Pancreas (tissue), 10 donors: ENCODE measurements at regions not wholly inside any gene's neighbourhood (a gene's known extent, or its start where the extent isn't known, plus 50 kb on each side); places are given as distances from the start of the nearest gene placed in this dataset.

Experiments
- ATAC-seq, 4 donors: fragments of 200-7000 bp; cut with Tn5 transposase; one replicate each; pipeline versions ENCODE4 v1.8.0 to v1.9.1; 2020; ENCODE audit warnings: mild to moderate bottlenecking in 4 of 4, moderate library complexity in 4 of 4
- DNase-seq, 6 donors: peaks; one replicate each; pipeline ENCODE4 v3.0.0-alpha.2; 2020
- FAIRE-seq: peaks from 2 replicates; lab custom pipeline; 2012; peaks lifted over from hg19 to GRCh38; lab: Jason Lieb, UNC
- H3K27ac ChIP-seq, 4 donors: fragments of 200-600 bp; sonication (generic); 1 replicate in 3 of 4; 2 replicates in 1 of 4; pipeline versions ENCODE4 v1.5.0 to v1.8.0; 2020
- H3K27me3 ChIP-seq, 4 donors: fragments of 200-600 bp; one replicate each; pipeline ENCODE4 v1.8.0; 2021
- H3K36me3 ChIP-seq, 3 donors: fragments of 200-600 bp; sonication (generic) in 1 of 3; one replicate each; pipeline versions ENCODE4 v1.5.0 to v1.8.0; 2020 to 2021
- H3K4me1 ChIP-seq, 3 donors: fragments of 200-600 bp; one replicate each; pipeline ENCODE4 v1.8.0; 2021
- H3K4me3 ChIP-seq, 4 donors: fragments of 200-600 bp; sonication (generic) in 2 of 4; one replicate each; pipeline versions ENCODE4 v1.5.0 to v1.8.0; 2020 to 2021
- H3K9me3 ChIP-seq, 4 donors: fragments of 200-600 bp; one replicate each; pipeline ENCODE4 v1.8.0; 2021
- WGBS, 2 donors: extraction: QIAGEN DNeasy Blood & Tissue Kit; methylation state at CpG; one replicate each; pipeline ENCODE4 v1.1.7; 2013; 5-methylcytosine and 5-hydroxymethylcytosine counted together
- intact Hi-C, 3 donors: fragments of 100-400 bp; cut with DNase I; formaldehyde crosslinking; loops; one replicate each; pipeline versions ENCODE4 v1.11.1 to v1.14.2; 2022
- TF ChIP-seq, protein P1 (sequence below), 4 donors: fragments of 200-600 bp; sonication (generic) in 3 of 4; IDR thresholded peaks; one replicate each; pipeline versions ENCODE4 v1.5.0 to v1.8.0; 2021; ENCODE audit warnings: antibody characterized with exemption in 4 of 4
- donor health status: healthy with polysubstance abuse.
- donor health status: DM: no; HTN: no; CAD: no; lungs with moderate emphysema.
- donor health status: DM: no; HTN: no; CAD: no.
- donor health status: control.
- donor health status: control.
- donor health status: Bipolar disorder and iron deficiency.
- donor health status: DM: yes; HTN: yes; CAD: no.
- donor health status: DM: no; HTN: no; CAD: no.
- donor health status: DM: no; HTN: no; CAD: no.
- donor health status: DM: yes; HTN: yes; CAD: no.

- TF ChIP-seq, protein P1, sequence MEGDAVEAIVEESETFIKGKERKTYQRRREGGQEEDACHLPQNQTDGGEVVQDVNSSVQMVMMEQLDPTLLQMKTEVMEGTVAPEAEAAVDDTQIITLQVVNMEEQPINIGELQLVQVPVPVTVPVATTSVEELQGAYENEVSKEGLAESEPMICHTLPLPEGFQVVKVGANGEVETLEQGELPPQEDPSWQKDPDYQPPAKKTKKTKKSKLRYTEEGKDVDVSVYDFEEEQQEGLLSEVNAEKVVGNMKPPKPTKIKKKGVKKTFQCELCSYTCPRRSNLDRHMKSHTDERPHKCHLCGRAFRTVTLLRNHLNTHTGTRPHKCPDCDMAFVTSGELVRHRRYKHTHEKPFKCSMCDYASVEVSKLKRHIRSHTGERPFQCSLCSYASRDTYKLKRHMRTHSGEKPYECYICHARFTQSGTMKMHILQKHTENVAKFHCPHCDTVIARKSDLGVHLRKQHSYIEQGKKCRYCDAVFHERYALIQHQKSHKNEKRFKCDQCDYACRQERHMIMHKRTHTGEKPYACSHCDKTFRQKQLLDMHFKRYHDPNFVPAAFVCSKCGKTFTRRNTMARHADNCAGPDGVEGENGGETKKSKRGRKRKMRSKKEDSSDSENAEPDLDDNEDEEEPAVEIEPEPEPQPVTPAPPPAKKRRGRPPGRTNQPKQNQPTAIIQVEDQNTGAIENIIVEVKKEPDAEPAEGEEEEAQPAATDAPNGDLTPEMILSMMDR (IDR thresholded peaks at IDR 0.05) = no peak
- Histone ChIP-seq H3K27me3 (no peaks in the 10 kb centered on the region), H3K9me3 (no peaks in the 10 kb centered on the region), H3K36me3 (no peaks in the 10 kb centered on the region), H3K4me1 (no peaks in the 10 kb centered on the region), H3K27ac (no peak overlapping the region), H3K4me3 (no peak overlapping the region)
- ATAC-seq (no peak), FAIRE-seq (no peak), DNase-seq (no peak)
- intact Hi-C loops = no loop called here
- 55 to 77% methylated on average over 3 of the region's 3 CpGs for WGBS, 2 donors
Observed at GRCh38 chr3:76436894-76437293, 603.0 kb upstream of the ROBO2 start.

DNA sequence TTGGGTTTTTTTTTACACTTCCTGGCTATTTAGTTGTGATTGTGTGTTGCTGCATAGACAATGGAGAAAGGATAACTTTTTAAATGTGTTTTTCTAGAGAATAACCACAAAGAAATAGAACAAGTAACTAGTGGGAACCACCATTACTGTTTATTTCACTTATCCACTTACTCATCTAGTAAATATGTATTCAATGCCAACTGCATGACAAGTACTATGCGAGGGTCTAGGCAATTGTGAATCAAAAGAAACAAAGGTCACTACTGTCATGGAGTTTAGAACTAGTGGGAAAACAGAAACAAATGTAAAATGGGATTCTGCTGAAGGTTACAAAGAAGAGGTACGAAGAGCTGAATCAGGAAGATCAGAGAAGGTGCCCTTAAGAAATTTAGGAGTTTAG, 600.9 kb upstream of the ROBO2 start:
- H3K27me3 ChIP-seq = no peaks in the 10 kb centered on the region
- FAIRE-seq (no peak), ATAC-seq (no peak), DNase-seq (no peak)
- H3K27ac ChIP-seq = no peak overlapping the region
- no peaks in the 10 kb centered on the region for H3K9me3 ChIP-seq
- no peak overlapping the region for H3K4me3 ChIP-seq
- WGBS, 2 donors = 52 to 57% methylated on average over 2 of the region's 2 CpGs
- intact Hi-C loops = no loop called here
- H3K4me1 ChIP-seq = no peaks in the 10 kb centered on the region
- TF ChIP-seq, protein P1 (IDR thresholded peaks at IDR 0.05) = no peak
- no peaks in the 10 kb centered on the region for H3K36me3 ChIP-seq

- ATAC-seq (no peak), DNase-seq (no peak), FAIRE-seq (no peak)
- H3K9me3 ChIP-seq = no peaks in the 10 kb centered on the region
- intact Hi-C loops = no loop called here
- no peak overlapping the region for H3K4me3 ChIP-seq
- TF ChIP-seq, protein P1 (IDR thresholded peaks at IDR 0.05) = no peak
- H3K27ac ChIP-seq = no peak overlapping the region
- H3K4me1 ChIP-seq = no peaks in the 10 kb centered on the region
- no peaks in the 10 kb centered on the region for H3K27me3 ChIP-seq
- WGBS, 2 donors = 73 to 80% methylated on average over 8 of the region's 8 CpGs
- H3K36me3 ChIP-seq = no peaks in the 10 kb centered on the region
Observed at GRCh38 chr3:76442374-76442915, 597.5 kb upstream of the ROBO2 start.

DNA sequence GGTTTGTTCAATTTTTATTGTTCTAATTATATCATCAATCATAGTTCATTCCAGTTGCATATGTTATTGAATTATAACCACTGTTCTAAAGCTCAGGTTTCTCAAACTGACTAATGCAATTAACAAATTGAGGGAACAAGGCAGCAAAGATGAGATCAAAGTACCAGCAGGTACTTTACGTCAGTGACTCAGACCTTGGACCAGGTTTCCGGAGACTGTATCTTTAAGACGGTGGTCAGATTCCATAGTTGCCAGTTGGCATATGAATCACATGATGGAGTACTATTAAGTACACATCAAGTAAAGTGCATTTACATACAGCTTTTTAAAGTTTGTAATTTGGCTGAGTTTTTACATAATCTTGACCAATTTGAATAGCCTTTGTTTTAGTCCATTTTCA, 583.6 kb upstream of the ROBO2 start:
- no peak for ATAC-seq
- Histone ChIP-seq H3K27ac (no peak overlapping the region), H3K4me3 (no peak overlapping the region), H3K27me3 (no peaks in the 10 kb centered on the region), H3K4me1 (no peaks in the 10 kb centered on the region), H3K36me3 (no peaks in the 10 kb centered on the region), H3K9me3 (no peaks in the 10 kb centered on the region)
- no peak for DNase-seq
- intact Hi-C loops = no loop called here
- FAIRE-seq = no peak
- WGBS, 2 donors = 45 to 52% methylated on average over 3 of the region's 3 CpGs
- TF ChIP-seq, protein P1 (IDR thresholded peaks at IDR 0.05) = no peak

DNA sequence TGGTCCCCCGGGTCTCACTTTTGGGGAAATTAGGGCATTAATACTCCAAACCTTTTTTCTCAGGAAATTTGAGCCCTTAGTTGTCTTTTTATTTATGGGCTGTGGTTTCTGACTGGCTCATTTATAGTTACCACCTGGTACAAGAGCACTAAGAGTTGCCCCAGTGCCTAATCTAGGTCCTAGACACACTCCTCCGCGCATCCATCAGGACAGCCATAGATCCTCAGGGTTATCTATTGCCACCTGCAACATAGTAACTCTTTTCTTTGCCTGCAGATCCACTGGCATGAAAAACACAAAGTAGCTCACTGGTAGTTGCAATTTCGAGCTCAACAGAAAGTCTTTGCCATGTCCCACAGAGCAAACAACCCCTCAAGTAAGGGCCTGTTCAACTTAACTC, 576.4 kb upstream of the ROBO2 start:
- FAIRE-seq (no peak), ATAC-seq (no peak), DNase-seq (no peak)
- WGBS, 2 donors = 76 to 84% methylated on average over 4 of the region's 4 CpGs
- Histone ChIP-seq H3K27me3 (no peaks in the 10 kb centered on the region), H3K4me3 (no peak overlapping the region), H3K36me3 (no peaks in the 10 kb centered on the region), H3K27ac (no peak overlapping the region), H3K9me3 (no peaks in the 10 kb centered on the region), H3K4me1 (no peaks in the 10 kb centered on the region)
- intact Hi-C loops = no loop called here
- TF ChIP-seq, protein P1 (IDR thresholded peaks at IDR 0.05) = no peak
